Left lung (tissue), 4 donors: ENCODE measurements at regions not wholly inside any gene's neighbourhood (a gene's known extent, or its start where the extent isn't known, plus 50 kb on each side); places are given as distances from the start of the nearest gene placed in this dataset.

Experiments used
- ATAC-seq: fragments of 200-7000 bp; cut with Tn5 transposase; one replicate; pipeline ENCODE4 v1.9.1; 2020; ENCODE audit warnings: moderate library complexity
- DNase-seq, 4 donors: peaks; one replicate each; pipeline ENCODE4 v3.0.0-alpha.2; 2013 to 2020
- H3K27ac ChIP-seq, 2 donors: fragments of 200-600 bp; sonication (generic) in 1 of 2; one replicate each; pipeline versions ENCODE4 v1.5.0 to v1.8.0; 2020 to 2021
- H3K27me3 ChIP-seq, 2 donors: fragments of 200-600 bp; sonication (generic) in 1 of 2; one replicate each; pipeline versions ENCODE4 v1.5.0 to v1.8.0; 2020 to 2021
- H3K36me3 ChIP-seq, 2 donors: fragments of 200-600 bp; sonication (generic) in 1 of 2; one replicate each; pipeline versions ENCODE4 v1.5.0 to v1.8.0; 2020 to 2021
- H3K4me1 ChIP-seq, 2 donors: fragments of 200-600 bp; one replicate each; pipeline ENCODE4 v1.8.0; 2021
- H3K4me3 ChIP-seq, 2 donors: fragments of 200-600 bp; sonication (generic) in 1 of 2; one replicate each; pipeline versions ENCODE4 v1.5.0 to v1.8.0; 2020 to 2021; ENCODE audit warnings: mild to moderate bottlenecking in 1 of 2
- H3K9me3 ChIP-seq, 2 donors: fragments of 200-600 bp; sonication (generic) in 1 of 2; one replicate each; pipeline versions ENCODE4 v1.5.0 to v1.8.0; 2020 to 2021
- intact Hi-C, 2 donors: fragments of 100-400 bp; cut with DNase I; formaldehyde crosslinking; loops; one replicate each; pipeline versions ENCODE4 v1.11.2 to v1.14.2; 2022
- TF ChIP-seq, protein P1 (sequence below), 2 donors: fragments of 200-600 bp; sonication (generic) in 1 of 2; IDR thresholded peaks; one replicate each; pipeline versions ENCODE4 v1.5.0 to v1.8.0; 2021; ENCODE audit warnings: antibody characterized with exemption in 2 of 2
- donor health status: DM: no; HTN: yes; CAD: no.
- donor health status: DM: no; HTN: no; CAD: no.

GRCh38 chr3:78390221-78390620 is 1350.3 kb downstream of the ROBO2 start:
- H3K27me3 ChIP-seq: no peaks in the 10 kb centered on the region
- no peaks in the 10 kb centered on the region for H3K36me3 ChIP-seq
- H3K9me3 ChIP-seq: peaks cover 0 to 23% of the 10 kb centered on the region in 2 donors
- TF ChIP-seq, protein P1, sequence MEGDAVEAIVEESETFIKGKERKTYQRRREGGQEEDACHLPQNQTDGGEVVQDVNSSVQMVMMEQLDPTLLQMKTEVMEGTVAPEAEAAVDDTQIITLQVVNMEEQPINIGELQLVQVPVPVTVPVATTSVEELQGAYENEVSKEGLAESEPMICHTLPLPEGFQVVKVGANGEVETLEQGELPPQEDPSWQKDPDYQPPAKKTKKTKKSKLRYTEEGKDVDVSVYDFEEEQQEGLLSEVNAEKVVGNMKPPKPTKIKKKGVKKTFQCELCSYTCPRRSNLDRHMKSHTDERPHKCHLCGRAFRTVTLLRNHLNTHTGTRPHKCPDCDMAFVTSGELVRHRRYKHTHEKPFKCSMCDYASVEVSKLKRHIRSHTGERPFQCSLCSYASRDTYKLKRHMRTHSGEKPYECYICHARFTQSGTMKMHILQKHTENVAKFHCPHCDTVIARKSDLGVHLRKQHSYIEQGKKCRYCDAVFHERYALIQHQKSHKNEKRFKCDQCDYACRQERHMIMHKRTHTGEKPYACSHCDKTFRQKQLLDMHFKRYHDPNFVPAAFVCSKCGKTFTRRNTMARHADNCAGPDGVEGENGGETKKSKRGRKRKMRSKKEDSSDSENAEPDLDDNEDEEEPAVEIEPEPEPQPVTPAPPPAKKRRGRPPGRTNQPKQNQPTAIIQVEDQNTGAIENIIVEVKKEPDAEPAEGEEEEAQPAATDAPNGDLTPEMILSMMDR (IDR thresholded peaks at IDR 0.05): no peak
- no peak overlapping the region for H3K4me3 ChIP-seq
- H3K4me1 ChIP-seq: no peaks in the 10 kb centered on the region
- DNase-seq (no peak), ATAC-seq (no peak)
- intact Hi-C loops: no loop called here
- H3K27ac ChIP-seq: no peak overlapping the region

DNA sequence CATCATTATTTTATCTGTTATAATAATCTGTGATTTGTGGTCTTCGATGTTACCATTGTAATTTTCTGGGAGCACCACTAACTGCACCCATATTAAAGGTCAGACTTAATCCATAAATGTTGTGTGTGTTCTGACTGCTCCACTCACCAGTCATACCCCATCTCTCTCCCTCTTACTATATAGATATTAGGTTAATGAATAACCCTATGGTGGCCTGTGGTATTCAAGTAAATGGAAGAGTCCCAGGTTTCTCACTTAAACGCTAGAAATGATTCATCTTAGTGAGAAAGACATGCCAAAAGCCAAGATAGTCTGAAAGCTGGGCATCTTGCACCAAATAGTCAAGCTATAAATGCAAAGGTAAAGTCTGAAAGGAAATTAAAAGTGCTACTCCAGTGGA is 1358.5 kb downstream of the ROBO2 start:
- ATAC-seq (no peak), DNase-seq (no peak)
- intact Hi-C loops: no loop called here
- no peak overlapping the region for H3K4me3 ChIP-seq
- H3K27me3 ChIP-seq: no peaks in the 10 kb centered on the region
- no peaks in the 10 kb centered on the region for H3K36me3 ChIP-seq
- TF ChIP-seq, protein P1 (IDR thresholded peaks at IDR 0.05): no peak
- no peak overlapping the region for H3K27ac ChIP-seq
- H3K4me1 ChIP-seq: no peaks in the 10 kb centered on the region
- no peaks in the 10 kb centered on the region for H3K9me3 ChIP-seq

- intact Hi-C loops: no loop called here
- no peaks in the 10 kb centered on the region for H3K9me3 ChIP-seq
- TF ChIP-seq, protein P1 (IDR thresholded peaks at IDR 0.05): no peak
- ATAC-seq: peak; percentile 81
- H3K4me1 ChIP-seq: no peaks in the 10 kb centered on the region
- DNase-seq: no peak
- H3K27ac ChIP-seq: no peak overlapping the region
- H3K27me3 ChIP-seq: no peaks in the 10 kb centered on the region
- H3K36me3 ChIP-seq: no peaks in the 10 kb centered on the region
- no peak overlapping the region for H3K4me3 ChIP-seq
Measured at GRCh38 chr3:78402720-78403119, 1362.8 kb downstream of the ROBO2 start.

DNA sequence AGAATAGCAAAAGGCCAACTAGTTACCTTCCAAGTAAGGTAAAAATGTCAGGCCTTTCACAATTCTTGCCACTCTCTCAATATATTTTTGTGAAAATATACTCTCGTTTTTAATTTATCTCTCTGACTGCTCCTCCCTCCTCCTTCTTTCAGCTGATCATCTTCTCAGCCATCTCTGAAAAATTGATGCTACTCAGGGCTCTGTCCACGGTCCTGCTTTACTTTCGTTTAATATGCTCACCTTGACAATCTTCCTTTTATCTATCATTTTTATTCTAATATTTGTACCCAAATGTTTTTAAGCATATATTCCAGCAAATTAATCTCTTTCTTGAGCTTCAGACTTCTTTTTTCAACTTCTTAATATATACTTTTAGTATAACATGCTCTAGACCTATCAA is 1362.1 kb downstream of the ROBO1 start:
- no peaks in the 10 kb centered on the region for H3K4me1 ChIP-seq
- H3K27ac ChIP-seq: no peak overlapping the region
- ATAC-seq (no peak), DNase-seq (no peak)
- H3K9me3 ChIP-seq: no peaks in the 10 kb centered on the region
- intact Hi-C loops: no loop called here
- no peaks in the 10 kb centered on the region for H3K36me3 ChIP-seq
- TF ChIP-seq, protein P1 (IDR thresholded peaks at IDR 0.05): no peak
- H3K4me3 ChIP-seq: no peak overlapping the region
- no peaks in the 10 kb centered on the region for H3K27me3 ChIP-seq

DNA sequence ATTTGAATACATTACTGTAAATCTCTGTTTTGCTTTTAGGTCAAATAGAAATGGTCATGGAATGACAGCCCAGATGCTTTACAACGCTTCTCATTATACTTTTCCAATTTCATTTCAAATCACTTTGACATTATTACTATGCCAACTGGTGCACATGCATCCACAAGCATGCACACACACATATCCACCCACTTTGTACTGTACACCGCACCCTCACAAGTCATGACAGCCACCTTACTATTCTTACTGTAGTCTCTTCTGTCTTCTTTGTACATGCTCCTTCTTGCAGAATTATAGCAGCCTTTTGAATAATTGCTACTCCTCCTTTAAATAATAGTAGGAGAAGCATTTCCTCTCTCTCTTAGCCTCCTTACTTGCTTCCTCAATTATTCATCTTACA is 1361.4 kb downstream of the ROBO1 start:
- Histone ChIP-seq H3K27ac (no peak overlapping the region), H3K4me3 (no peak overlapping the region), H3K4me1 (no peaks in the 10 kb centered on the region), H3K27me3 (no peaks in the 10 kb centered on the region), H3K36me3 (no peaks in the 10 kb centered on the region), H3K9me3 (no peaks in the 10 kb centered on the region)
- intact Hi-C loops: no loop called here
- TF ChIP-seq, protein P1 (IDR thresholded peaks at IDR 0.05): no peak
- no peak for ATAC-seq
- no peak for DNase-seq
